Breast epithelium (tissue), 4 donors: ENCODE measurements at regions not wholly inside any gene's neighbourhood (a gene's known extent, or its start where the extent isn't known, plus 50 kb on each side); places are given as distances from the start of the nearest gene placed in this dataset.
A peak's percentile ranks its signal among the peaks of the same experiment; 100 is the strongest.

ENCODE experiments used
- DNase-seq, 2 donors: peaks; one replicate each; pipeline ENCODE4 v3.0.0-alpha.2; 2019; ENCODE audit warnings: low spot score in 2 of 2
- H3K27ac ChIP-seq, 2 donors: fragments of 200-600 bp; sonication (generic) in 1 of 2; one replicate each; pipeline ENCODE4 v1.5.1; 2016 to 2019; ENCODE audit warnings: mild to moderate bottlenecking in 1 of 2
- H3K27me3 ChIP-seq, 2 donors: fragments of 200-600 bp; sonication (generic) in 1 of 2; one replicate each; pipeline versions ENCODE4 v1.5.1 to v1.6.0; 2017 to 2019; ENCODE audit warnings: control low read depth in 1 of 2, mild to moderate bottlenecking in 1 of 2
- H3K36me3 ChIP-seq: fragments of 200-600 bp; one replicate; pipeline ENCODE4 v1.5.1; 2019
- H3K4me1 ChIP-seq, 2 donors: fragments of 200-600 bp; sonication (generic); one replicate each; pipeline ENCODE4 v1.5.1; 2016 to 2019; ENCODE audit warnings: control low read depth in 1 of 2
- H3K4me3 ChIP-seq, 3 donors: fragments of 200-600 bp; sonication (generic); 1 replicate in 2 of 3; 2 replicates in 1 of 3; pipeline ENCODE4 v1.5.1; 2016 to 2019; ENCODE audit warnings: mild to moderate bottlenecking in 3 of 3, moderate library complexity in 2 of 3
- H3K9me3 ChIP-seq, 2 donors: fragments of 200-600 bp; sonication (generic) in 1 of 2; one replicate each; pipeline ENCODE4 v1.5.1; 2016 to 2019; ENCODE audit warnings: control low read depth in 1 of 2
- POLR2A ChIP-seq: fragments of 450-650 bp; IDR thresholded peaks from one replicate; pipeline ENCODE4 v1.6.1; 2016; ENCODE audit warnings: antibody characterized with exemption, mild to moderate bottlenecking, moderate library complexity
- POLR2AphosphoS5 ChIP-seq, 3 donors: sonication (generic); formaldehyde crosslinking; IDR thresholded peaks; one replicate each; pipeline ENCODE4 v1.6.1; 2017; ENCODE audit warnings: antibody characterized with exemption in 3 of 3
- intact Hi-C: fragments of 100-400 bp; cut with DNase I; formaldehyde crosslinking; loops from one replicate; pipeline ENCODE4 v1.15.1; 2023; ENCODE audit warnings: low total_unique reads
- TF ChIP-seq, protein P1 (sequence below), 3 donors: fragments of 450-650 bp; IDR thresholded peaks; one replicate each; pipeline ENCODE4 v1.5.1; 2016 to 2017; ENCODE audit warnings: antibody characterized with exemption in 3 of 3, mild to moderate bottlenecking in 3 of 3, moderate library complexity in 3 of 3

DNA sequence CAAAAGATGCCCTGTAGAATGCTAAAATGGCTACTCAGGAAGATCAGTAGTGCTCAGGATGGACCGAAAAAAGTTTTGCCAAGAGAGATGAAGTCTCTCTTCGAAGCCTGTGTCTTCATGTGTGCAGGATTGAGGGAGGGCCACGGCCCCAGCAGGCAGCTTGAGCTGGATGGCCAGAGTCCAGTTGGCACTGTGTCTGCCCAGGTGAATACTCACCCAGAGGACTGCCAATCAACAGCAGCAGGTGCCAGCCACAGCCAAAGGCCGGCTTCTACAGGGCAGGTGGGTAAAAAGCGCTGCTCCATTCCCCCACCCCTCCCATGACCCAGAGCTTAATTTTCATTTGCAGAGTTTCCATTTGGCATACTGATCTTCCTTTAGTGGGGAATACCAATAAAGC lies 287.9 kb upstream of the ZNF608 start:
- Histone ChIP-seq H3K4me3 (no peak overlapping the region), H3K36me3 (no peaks in the 10 kb centered on the region), H3K9me3 (no peaks in the 10 kb centered on the region), H3K27me3 (no peaks in the 10 kb centered on the region), H3K4me1 (no peaks in the 10 kb centered on the region), H3K27ac (peak overlapping the region in 1 of 2 donors; percentile 32)
- DNase-seq: peak in 1 of 2 donors; percentile 62
- TF ChIP-seq, protein P1, sequence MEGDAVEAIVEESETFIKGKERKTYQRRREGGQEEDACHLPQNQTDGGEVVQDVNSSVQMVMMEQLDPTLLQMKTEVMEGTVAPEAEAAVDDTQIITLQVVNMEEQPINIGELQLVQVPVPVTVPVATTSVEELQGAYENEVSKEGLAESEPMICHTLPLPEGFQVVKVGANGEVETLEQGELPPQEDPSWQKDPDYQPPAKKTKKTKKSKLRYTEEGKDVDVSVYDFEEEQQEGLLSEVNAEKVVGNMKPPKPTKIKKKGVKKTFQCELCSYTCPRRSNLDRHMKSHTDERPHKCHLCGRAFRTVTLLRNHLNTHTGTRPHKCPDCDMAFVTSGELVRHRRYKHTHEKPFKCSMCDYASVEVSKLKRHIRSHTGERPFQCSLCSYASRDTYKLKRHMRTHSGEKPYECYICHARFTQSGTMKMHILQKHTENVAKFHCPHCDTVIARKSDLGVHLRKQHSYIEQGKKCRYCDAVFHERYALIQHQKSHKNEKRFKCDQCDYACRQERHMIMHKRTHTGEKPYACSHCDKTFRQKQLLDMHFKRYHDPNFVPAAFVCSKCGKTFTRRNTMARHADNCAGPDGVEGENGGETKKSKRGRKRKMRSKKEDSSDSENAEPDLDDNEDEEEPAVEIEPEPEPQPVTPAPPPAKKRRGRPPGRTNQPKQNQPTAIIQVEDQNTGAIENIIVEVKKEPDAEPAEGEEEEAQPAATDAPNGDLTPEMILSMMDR (IDR thresholded peaks at IDR 0.05): no peak
- intact Hi-C loops: no loop called here

DNA sequence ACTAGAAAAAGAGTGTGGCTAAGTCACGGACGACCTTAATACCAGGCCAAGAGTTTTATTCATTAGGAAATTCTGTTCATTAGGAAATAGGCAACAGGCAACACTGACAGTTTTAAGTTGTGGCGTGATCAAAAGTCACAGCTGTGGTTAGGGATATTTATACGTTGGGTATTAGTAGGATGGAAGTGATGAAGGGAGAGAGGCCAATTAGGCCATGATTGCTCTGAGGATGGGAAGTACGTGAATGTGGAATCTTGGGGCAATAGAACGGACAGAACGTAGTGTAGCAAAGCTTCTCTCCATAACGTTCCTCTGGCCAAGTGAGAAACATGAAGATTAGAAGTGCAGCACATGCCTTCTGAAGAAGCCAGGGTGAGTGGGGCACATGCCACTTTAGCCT lies 290.1 kb upstream of the ZNF608 start:
- Histone ChIP-seq H3K27me3 (no peaks in the 10 kb centered on the region), H3K9me3 (no peaks in the 10 kb centered on the region), H3K4me1 (no peaks in the 10 kb centered on the region), H3K4me3 (no peak overlapping the region), H3K36me3 (no peaks in the 10 kb centered on the region), H3K27ac (no peak overlapping the region)
- intact Hi-C loops: no loop called here
- TF ChIP-seq, protein P1 (IDR thresholded peaks at IDR 0.05): no peak
- no peak for TF ChIP-seq POLR2A
- TF ChIP-seq POLR2AphosphoS5 (IDR thresholded peaks at IDR 0.05): no peak
- no peak for DNase-seq

DNA sequence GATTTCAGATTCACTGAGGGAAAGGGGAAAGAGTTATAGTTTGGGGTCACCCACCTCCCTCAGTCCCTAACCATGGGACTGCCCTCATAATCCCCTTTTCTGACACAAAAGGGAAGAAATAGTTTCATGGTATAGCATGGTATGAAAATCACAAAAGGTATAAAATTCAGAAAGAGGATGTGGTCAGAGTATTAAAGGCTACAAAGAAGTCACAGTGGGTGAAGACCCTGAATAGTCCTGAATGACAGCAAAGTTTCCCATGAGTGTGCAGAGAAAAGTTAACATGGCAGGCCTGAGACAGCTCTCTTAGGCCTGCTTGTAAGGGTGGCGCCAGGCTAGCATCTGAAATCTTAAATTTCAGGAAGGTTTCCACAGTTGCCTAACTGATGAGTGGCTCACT lies 290.6 kb upstream of the ZNF608 start:
- H3K27me3 ChIP-seq: no peaks in the 10 kb centered on the region
- no peaks in the 10 kb centered on the region for H3K36me3 ChIP-seq
- DNase-seq: no peak
- no peak overlapping the region for H3K4me3 ChIP-seq
- H3K9me3 ChIP-seq: no peaks in the 10 kb centered on the region
- no peaks in the 10 kb centered on the region for H3K4me1 ChIP-seq
- TF ChIP-seq, protein P1 (IDR thresholded peaks at IDR 0.05): no peak
- TF ChIP-seq POLR2A: no peak
- no peak for TF ChIP-seq POLR2AphosphoS5 (IDR thresholded peaks at IDR 0.05)
- intact Hi-C loops: no loop called here
- no peak overlapping the region for H3K27ac ChIP-seq

DNA sequence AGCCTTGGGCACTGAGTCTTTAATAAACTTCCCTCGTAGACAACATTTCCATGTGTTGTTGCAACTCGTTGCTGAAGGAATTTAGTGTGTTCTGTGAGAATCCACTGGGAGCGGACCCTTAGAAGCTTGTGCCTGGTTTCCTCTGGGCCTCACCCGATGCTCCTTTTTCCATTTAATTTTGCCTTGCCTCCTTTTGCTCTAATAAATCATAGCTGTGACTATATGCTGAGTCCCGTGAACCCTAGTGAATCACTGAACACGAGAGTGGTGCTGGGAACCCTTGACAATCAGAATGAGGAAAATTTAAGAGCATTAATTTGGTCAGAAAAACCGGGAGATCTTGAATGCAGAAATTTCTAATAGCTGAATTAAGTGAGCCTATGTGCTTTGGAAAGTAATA lies 291.1 kb upstream of the ZNF608 start:
- intact Hi-C loops: no loop called here
- DNase-seq: no peak
- Histone ChIP-seq H3K9me3 (no peaks in the 10 kb centered on the region), H3K4me1 (no peaks in the 10 kb centered on the region), H3K27ac (no peak overlapping the region), H3K4me3 (no peak overlapping the region), H3K36me3 (no peaks in the 10 kb centered on the region), H3K27me3 (no peaks in the 10 kb centered on the region)
- TF ChIP-seq, protein P1 (IDR thresholded peaks at IDR 0.05): no peak
- TF ChIP-seq POLR2A (no peak), POLR2AphosphoS5 (IDR thresholded peaks at IDR 0.05) (no peak)

DNA sequence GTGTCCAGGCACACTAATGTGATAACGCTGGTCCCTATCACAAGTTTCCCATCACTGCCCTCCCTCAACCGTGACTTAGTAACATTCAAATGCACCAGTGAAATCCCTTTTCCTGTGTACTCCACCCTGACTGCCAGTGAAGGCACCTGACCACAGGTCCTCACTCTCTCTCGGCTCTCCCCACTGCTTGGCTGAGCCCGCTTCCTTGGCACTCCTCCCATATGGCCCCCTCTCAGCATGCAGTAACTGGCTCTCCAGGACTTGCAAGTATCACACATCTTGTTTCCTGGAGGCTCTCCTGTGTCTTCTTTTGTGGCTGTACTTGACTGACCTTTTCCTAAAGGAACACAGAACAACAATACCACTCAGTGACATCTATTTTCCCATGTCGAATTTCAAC lies 292.0 kb upstream of the ZNF608 start:
- Histone ChIP-seq H3K4me3 (no peak overlapping the region), H3K9me3 (no peaks in the 10 kb centered on the region), H3K27ac (no peak overlapping the region), H3K36me3 (no peaks in the 10 kb centered on the region), H3K4me1 (no peaks in the 10 kb centered on the region), H3K27me3 (no peaks in the 10 kb centered on the region)
- no peak for DNase-seq
- TF ChIP-seq, protein P1 (IDR thresholded peaks at IDR 0.05): no peak
- no peak for TF ChIP-seq POLR2AphosphoS5 (IDR thresholded peaks at IDR 0.05)
- no peak for TF ChIP-seq POLR2A
- intact Hi-C loops: no loop called here
